Fibroblast of skin of back (primary cell): ENCODE measurements at regions not wholly inside any gene's neighbourhood (a gene's known extent, or its start where the extent isn't known, plus 50 kb on each side); places are given as distances from the start of the nearest gene placed in this dataset.

ENCODE experiments used
- DNase-seq: peaks from one replicate; pipeline ENCODE4 v3.0.0-alpha.2; 2013

- DNase-seq = no peak
Observed at GRCh38 chr15:73803806-73804205, 50.7 kb upstream of the INSYN1 start.

- DNase-seq = no peak
Observed at GRCh38 chr15:73805504-73806089, 52.4 kb upstream of the INSYN1 start.

GRCh38 chr15:73806698-73807483 is 53.7 kb upstream of the INSYN1 start:
- DNase-seq = no peak

- no peak for DNase-seq
Observed at GRCh38 chr15:73807865-73808264, 54.7 kb upstream of the INSYN1 start.

GRCh38 chr15:73809728-73810501 is 56.8 kb upstream of the INSYN1 start:
- DNase-seq = peak; percentile 55

- DNase-seq = no peak
Observed at GRCh38 chr15:73812806-73813465, 59.8 kb upstream of the INSYN1 start.

- no peak for DNase-seq
Observed at GRCh38 chr15:73813589-73813988, 59.8 kb upstream of the TBC1D21 start.

GRCh38 chr15:73818308-73818985 is 54.9 kb upstream of the TBC1D21 start:
- no peak for DNase-seq

GRCh38 chr15:73821181-73821580 is 52.2 kb upstream of the TBC1D21 start:
- DNase-seq = no peak

- DNase-seq = peak; percentile 41
Observed at GRCh38 chr15:73822998-73823397, 50.4 kb upstream of the TBC1D21 start.
